OCI-M1 (cell line): ENCODE measurements at regions not wholly inside any gene's neighbourhood (a gene's known extent, or its start where the extent isn't known, plus 50 kb on each side); places are given as distances from the start of the nearest gene placed in this dataset.

Experiments used
- DNase-seq: peaks from one replicate; lab custom pipeline; 2025; lab: John Stamatoyannopoulos, UW

GRCh38 chr11:82676483-82677094 lies 57.1 kb downstream of the FAM181B start:
- DNase-seq, result peak; percentile 55

- DNase-seq, result no peak
These were observed 57.8 kb downstream of the FAM181B start for GRCh38 chr11:82675838-82676237.

GRCh38 chr11:82673631-82674030 lies 60.0 kb downstream of the FAM181B start:
- DNase-seq, result peak; percentile 55

DNA sequence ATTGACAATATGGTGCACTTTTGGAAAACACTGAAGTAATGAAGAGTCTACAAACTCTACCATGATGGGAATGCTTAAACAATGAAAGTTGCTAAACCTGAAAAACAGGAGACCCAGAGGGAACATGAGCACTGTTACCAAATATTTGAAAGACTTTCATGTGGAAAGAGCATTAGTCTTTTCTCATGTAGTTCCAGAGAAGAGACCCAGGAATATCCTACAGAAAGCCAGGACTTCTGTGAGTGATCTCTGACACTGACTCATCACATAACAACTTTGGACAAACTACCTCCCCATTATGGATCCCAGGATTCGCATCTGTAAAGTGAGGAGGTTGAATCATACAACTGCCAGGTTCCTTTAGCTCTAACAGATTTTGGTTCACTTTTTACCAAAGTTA lies 62.2 kb downstream of the FAM181B start:
- no peak for DNase-seq

GRCh38 chr11:82663535-82663934 lies 70.1 kb downstream of the FAM181B start:
- no peak for DNase-seq

DNA sequence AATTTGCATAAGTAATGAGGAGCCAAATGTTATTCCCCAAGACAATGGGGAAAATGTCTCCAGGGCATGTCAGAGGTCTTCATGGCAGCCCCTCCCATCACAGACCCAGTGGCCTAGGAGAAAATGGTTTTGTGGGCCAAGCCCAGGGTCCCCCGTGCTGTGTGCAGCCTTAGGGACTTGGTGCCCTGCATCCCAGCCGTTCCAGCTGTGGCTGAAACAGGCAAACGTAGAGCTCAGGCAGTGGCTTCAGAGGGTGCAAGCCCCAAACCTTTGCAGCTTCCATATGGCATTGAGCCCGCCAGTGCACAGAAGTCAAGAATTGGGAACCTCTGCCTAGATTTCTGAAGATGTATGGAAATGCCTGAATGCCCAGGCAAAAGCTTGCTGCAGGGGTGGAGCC lies 79.9 kb downstream of the FAM181B start:
- no peak for DNase-seq

- DNase-seq, result no peak
These were observed 94.4 kb downstream of the FAM181B start for GRCh38 chr11:82639251-82639650.

DNA sequence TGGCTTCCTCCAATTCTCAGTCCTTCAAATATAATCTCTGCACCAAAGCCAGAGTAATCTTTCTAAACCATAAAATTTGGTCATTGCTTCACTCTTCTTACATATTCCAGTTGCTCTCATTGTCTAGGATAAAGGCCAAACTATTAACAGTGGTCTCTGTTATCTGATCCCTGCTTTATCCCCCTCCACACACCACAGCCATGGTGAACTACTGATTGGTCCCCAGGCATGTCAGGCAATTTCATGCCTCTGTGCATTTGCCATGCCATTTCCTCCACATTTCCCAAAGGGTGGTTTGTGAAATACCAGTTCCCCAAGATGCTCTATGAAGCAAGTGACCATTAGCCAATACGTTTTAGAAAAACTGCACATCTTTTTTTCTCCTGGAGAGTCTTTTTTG lies 97.0 kb downstream of the FAM181B start:
- no peak for DNase-seq

DNA sequence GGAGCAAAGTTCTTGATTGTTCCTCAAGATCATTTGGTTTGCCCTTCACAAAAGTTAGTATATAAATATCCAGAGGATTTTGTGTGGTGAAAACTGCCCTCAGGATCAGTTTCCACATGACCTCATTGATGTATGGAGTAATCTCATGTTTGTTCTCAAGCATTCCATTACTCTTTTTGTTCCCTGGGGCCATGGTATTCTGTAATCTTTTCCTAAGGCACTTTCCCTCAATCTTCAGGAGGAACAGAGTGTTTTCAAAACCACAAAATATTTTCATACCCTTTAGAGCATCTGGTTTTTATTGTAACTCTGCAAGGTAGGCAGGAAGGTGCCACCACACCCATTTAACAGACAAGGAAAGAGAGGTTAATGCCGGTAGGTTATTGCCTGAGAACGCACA lies 99.6 kb downstream of the FAM181B start:
- no peak for DNase-seq

GRCh38 chr11:82631722-82632630 lies 101.7 kb downstream of the FAM181B start:
- DNase-seq, result peak; percentile 37

DNA sequence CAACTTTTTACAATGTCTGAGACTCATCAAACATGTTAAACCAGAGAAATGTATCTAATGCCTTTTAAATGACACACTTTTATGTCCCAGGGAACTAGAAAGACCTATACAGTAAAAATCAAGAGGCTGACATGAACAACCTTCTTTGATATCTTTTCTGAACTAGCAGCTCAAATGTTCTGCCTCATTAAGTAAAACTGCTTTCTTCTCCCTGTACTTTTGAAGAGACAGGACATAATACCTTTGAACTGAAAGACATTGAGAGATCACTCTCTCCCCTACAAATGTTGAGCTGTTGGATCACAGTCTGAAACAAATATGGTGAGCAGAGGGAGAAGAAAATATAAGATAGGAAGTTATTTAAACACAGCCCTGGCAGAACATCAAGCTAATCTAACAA lies 123.0 kb downstream of the FAM181B start:
- no peak for DNase-seq

- DNase-seq, result peak; percentile 63
These were observed 126.9 kb downstream of the FAM181B start for GRCh38 chr11:82606738-82607137.

DNA sequence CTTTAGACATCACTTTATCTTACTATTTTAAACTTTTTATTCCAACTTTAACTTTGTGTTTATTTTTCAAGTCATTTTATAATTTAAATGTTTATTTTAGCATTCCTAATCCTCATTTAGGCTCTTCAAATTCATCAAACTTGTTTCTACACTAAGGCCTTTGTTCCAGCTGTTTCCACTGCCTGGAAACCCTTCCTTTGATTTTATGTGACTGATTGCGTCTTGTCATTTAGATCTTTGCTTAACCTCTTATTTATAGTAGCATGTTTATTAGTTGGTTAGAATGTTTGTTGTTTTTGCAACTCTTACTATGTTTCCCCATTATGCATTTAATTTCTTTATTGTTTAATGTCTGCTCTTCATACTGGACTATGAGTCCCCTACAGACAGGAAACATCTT lies 132.0 kb downstream of the FAM181B start:
- no peak for DNase-seq

DNA sequence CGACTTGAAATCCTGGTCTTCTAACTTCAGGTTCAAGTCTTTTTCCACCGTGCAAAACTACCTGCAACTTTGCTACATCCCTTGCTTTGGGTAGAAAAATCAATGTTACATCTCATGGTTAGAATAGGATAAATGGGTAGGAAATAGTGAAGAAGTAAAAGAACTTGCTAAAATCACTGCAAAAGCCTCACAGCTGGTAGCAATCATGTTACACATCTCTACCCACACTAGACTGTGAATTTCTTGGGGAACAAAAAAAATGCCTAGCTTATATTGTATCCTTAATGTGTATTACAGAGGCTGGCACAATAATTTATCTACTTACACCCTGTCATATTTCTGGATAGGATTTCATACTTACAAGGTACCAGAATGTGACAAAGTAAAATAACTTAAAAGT lies 133.8 kb downstream of the FAM181B start:
- DNase-seq, result no peak

DNA sequence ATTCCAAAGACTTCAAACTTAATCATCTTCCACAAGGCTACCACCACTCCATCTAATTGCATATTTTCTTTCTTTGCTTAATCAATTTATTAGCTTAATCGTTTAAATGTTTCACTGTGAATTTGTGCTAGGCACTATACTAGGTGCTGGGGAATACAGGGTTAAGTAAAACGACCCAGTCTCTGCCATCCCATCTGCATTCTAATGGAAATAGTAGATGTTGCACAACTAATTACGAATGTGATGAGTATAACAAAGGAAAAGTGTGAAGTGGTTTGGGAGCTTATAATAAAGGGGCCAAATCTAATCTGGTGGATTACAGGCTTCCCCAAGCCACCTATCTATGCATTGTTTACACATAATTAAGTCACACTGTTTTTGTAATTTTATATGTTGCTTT lies 147.1 kb downstream of the FAM181B start:
- no peak for DNase-seq

- no peak for DNase-seq
These were observed 156.4 kb downstream of the FAM181B start for GRCh38 chr11:82577246-82577645.

DNA sequence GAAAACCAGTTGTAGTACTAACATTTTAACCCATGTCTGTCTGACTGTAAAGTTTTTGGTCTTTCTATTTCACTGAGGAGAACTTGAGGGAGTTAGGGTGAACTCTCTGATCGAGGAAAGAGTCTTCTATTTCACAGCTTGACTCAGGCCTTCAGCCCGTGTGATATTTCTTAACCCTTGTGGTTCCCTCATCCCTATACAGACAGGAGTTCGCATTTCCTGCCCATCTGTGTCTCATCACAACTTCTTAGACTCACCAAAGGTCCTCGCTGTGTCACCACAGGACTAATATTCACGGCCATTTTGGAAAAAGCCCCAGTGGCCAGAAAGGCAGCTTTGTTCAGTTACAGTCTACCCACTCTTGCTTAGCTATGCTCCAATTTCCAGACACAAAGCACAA lies 172.8 kb downstream of the FAM181B start:
- no peak for DNase-seq

- DNase-seq, result no peak
These were observed 174.1 kb downstream of the FAM181B start for GRCh38 chr11:82559609-82560008.

GRCh38 chr11:82557274-82557673 lies 176.4 kb downstream of the FAM181B start:
- no peak for DNase-seq

- DNase-seq, result no peak
These were observed 177.5 kb downstream of the FAM181B start for GRCh38 chr11:82556210-82556609.

- DNase-seq, result no peak
These were observed 186.8 kb downstream of the FAM181B start for GRCh38 chr11:82546661-82547557.

- no peak for DNase-seq
These were observed 194.0 kb downstream of the FAM181B start for GRCh38 chr11:82539669-82540068.

DNA sequence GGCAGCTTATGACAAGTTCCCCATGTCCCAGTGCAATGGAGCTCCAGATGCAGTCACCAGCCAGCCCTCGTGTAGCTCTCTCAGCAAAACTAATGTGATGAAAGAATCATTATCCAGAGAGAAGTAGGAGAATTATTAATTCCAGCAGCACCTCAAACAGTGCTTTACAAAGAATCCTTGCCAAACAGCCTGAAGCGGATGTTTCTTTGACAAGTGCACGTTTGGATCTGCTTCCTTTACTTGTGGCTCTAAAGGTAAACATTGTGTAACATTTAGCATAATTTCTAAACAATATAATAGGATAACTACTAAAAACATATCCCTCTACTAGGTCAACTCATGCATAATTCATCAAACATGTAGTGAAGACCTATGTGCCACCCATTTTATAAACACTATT lies 197.0 kb downstream of the FAM181B start:
- no peak for DNase-seq
